C4-2B (cell line): ENCODE measurements at regions not wholly inside any gene's neighbourhood (a gene's known extent, or its start where the extent isn't known, plus 50 kb on each side); places are given as distances from the start of the nearest gene placed in this dataset.

Experiments used
- ZFX ChIP-seq: fragments of 450-650 bp; IDR thresholded peaks from 2 replicates; pipeline ENCODE4 v1.6.1; 2017
- TF ChIP-seq, protein P1 (sequence below): fragments of 450-650 bp; conservative IDR thresholded peaks from 2 replicates; pipeline ENCODE4 v1.5.1; 2017; ENCODE audit warnings: mild to moderate bottlenecking

GRCh38 chr6:137550535-137550934, 56.3 kb upstream of the OLIG3 start:
- TF ChIP-seq, protein P1, sequence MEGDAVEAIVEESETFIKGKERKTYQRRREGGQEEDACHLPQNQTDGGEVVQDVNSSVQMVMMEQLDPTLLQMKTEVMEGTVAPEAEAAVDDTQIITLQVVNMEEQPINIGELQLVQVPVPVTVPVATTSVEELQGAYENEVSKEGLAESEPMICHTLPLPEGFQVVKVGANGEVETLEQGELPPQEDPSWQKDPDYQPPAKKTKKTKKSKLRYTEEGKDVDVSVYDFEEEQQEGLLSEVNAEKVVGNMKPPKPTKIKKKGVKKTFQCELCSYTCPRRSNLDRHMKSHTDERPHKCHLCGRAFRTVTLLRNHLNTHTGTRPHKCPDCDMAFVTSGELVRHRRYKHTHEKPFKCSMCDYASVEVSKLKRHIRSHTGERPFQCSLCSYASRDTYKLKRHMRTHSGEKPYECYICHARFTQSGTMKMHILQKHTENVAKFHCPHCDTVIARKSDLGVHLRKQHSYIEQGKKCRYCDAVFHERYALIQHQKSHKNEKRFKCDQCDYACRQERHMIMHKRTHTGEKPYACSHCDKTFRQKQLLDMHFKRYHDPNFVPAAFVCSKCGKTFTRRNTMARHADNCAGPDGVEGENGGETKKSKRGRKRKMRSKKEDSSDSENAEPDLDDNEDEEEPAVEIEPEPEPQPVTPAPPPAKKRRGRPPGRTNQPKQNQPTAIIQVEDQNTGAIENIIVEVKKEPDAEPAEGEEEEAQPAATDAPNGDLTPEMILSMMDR = no peak
- TF ChIP-seq ZFX = no peak
